ENCODE measurements at regions not wholly inside any gene's neighbourhood (a gene's known extent, or its start where the extent isn't known, plus 50 kb on each side); places are given as distances from the start of the nearest gene placed in this dataset.

GRCh38 chr5:124480964-124481363 is 265.5 kb downstream of the ZNF608 start:
- Histone ChIP-seq H3K27me3 (ENCODE audit: control insufficient read depth in 2 of 2, insufficient read depth in 2 of 2, low read length in 2 of 2) (no peaks in the 10 kb centered on the region), H4K20me1 (replicated peaks; ENCODE audit: control insufficient read depth, extremely low read depth, insufficient read depth, low read length) (no peaks in the 10 kb centered on the region), H3K79me2 (ENCODE audit: control insufficient read depth, insufficient read depth, low read length) (no peaks in the 10 kb centered on the region), H3K4me3 (replicated peaks in 1 of 3; ENCODE audit: insufficient read depth in 1 of 3, low read depth in 1 of 3, low read length in 3 of 3) (no peak overlapping the region), H3K36me3 (ENCODE audit: control insufficient read depth in 2 of 2, extremely low read depth in 1 of 2, insufficient read depth in 2 of 2, low read length in 2 of 2) (no peaks in the 10 kb centered on the region), H3K27ac (ENCODE audit: insufficient read depth, low read depth, low read length) (no peak overlapping the region), H3K4me2 (ENCODE audit: insufficient read depth, low read length) (no peak overlapping the region), H3K9me3 (replicated peaks; ENCODE audit: control insufficient read depth, insufficient read depth, low read length) (no peaks in the 10 kb centered on the region), H2AFZ (ENCODE audit: low read depth, low read length) (no peak overlapping the region), H3K9ac (replicated peaks; ENCODE audit: extremely low read depth, insufficient read depth, low read length) (no peak overlapping the region), H3K9me1 (replicated peaks; ENCODE audit: control insufficient read depth, extremely low read depth, insufficient read depth, low read length) (no peaks in the 10 kb centered on the region), H3K4me1 (ENCODE audit: control insufficient read depth, extremely low read depth, insufficient read depth, low read length) (no peaks in the 10 kb centered on the region)
- FAIRE-seq (no peak), DNase-seq (ENCODE audit: low read depth, low spot score) (no peak)
- intact Hi-C loops (cut with micrococcal nuclease) (no loop called here), dilution Hi-C loops (cut with MboI; ENCODE audit: extremely low pct_ligation_motif_present, low sequenced_read_pairs) (no loop called here)
- ChIA-PET CTCF (no interaction called here), POLR2A (no interaction called here)
- no peak for TF ChIP-seq MYC (IDR thresholded peaks at IDR 0.05; ENCODE audit: low read depth, low read length)
- no TSS peak for BruUV-seq (replicated peaks)

GRCh38 chr5:124480022-124480421 is 266.4 kb downstream of the ZNF608 start:
- no peaks in the 10 kb centered on the region for H3K4me1 ChIP-seq (ENCODE audit: control insufficient read depth, extremely low read depth, insufficient read depth, low read length)
- no peak for FAIRE-seq

More at GRCh38 chr5:124480022-124480421, 266.4 kb downstream of the ZNF608 start:
- Histone ChIP-seq H3K27ac (ENCODE audit: insufficient read depth, low read depth, low read length) (no peak overlapping the region), H4K20me1 (replicated peaks; ENCODE audit: control insufficient read depth, extremely low read depth, insufficient read depth, low read length) (no peaks in the 10 kb centered on the region), H3K27me3 (ENCODE audit: control insufficient read depth in 2 of 2, insufficient read depth in 2 of 2, low read length in 2 of 2) (no peaks in the 10 kb centered on the region), H3K36me3 (ENCODE audit: control insufficient read depth in 2 of 2, extremely low read depth in 1 of 2, insufficient read depth in 2 of 2, low read length in 2 of 2) (no peaks in the 10 kb centered on the region), H3K9ac (replicated peaks; ENCODE audit: extremely low read depth, insufficient read depth, low read length) (no peak overlapping the region), H3K79me2 (ENCODE audit: control insufficient read depth, insufficient read depth, low read length) (no peaks in the 10 kb centered on the region), H2AFZ (ENCODE audit: low read depth, low read length) (no peak overlapping the region), H3K4me2 (ENCODE audit: insufficient read depth, low read length) (no peak overlapping the region), H3K9me1 (replicated peaks; ENCODE audit: control insufficient read depth, extremely low read depth, insufficient read depth, low read length) (no peaks in the 10 kb centered on the region), H3K9me3 (replicated peaks; ENCODE audit: control insufficient read depth, insufficient read depth, low read length) (no peaks in the 10 kb centered on the region), H3K4me3 (replicated peaks in 1 of 3; ENCODE audit: insufficient read depth in 1 of 3, low read depth in 1 of 3, low read length in 3 of 3) (no peak overlapping the region)
- no peak for DNase-seq (ENCODE audit: low read depth, low spot score)
- CTCF ChIA-PET: no interaction called here
- TF ChIP-seq POLR2A (IDR thresholded peaks at IDR 0.05; ENCODE audit: low read depth, low read length): no peak
- no peak for TF ChIP-seq JUN (IDR thresholded peaks at IDR 0.05; ENCODE audit: borderline replicate concordance, insufficient read depth, insufficient read length, low read depth)
- no peak for TF ChIP-seq FOS (IDR thresholded peaks at IDR 0.05; ENCODE audit: borderline replicate concordance, insufficient read depth, low read length)
- TF ChIP-seq EZH2 (IDR thresholded peaks at IDR 0.05; ENCODE audit: borderline replicate concordance, low read depth, low read length, severe bottlenecking): no peak
- TF ChIP-seq CTCF (IDR thresholded peaks at IDR 0.05; ENCODE audit: extremely low read depth in 1 of 2, insufficient read depth in 1 of 2, low read depth in 1 of 2, low read length in 2 of 2): no peak
- TF ChIP-seq MYC (IDR thresholded peaks at IDR 0.05; ENCODE audit: low read depth, low read length): no peak
- TF ChIP-seq GATA2 (IDR thresholded peaks at IDR 0.05; ENCODE audit: insufficient read depth, insufficient read length, low read depth, low read length): no peak
- no peak for TF ChIP-seq MAX (IDR thresholded peaks at IDR 0.05; ENCODE audit: insufficient read depth, insufficient read length)
- TF ChIP-seq POLR2AphosphoS5 (IDR thresholded peaks at IDR 0.05; ENCODE audit: insufficient read depth, low read depth, low read length): no peak
- dilution Hi-C loops (cut with MboI; ENCODE audit: extremely low pct_ligation_motif_present, low sequenced_read_pairs) (no loop called here), intact Hi-C loops (cut with micrococcal nuclease) (no loop called here)
- POLR2A ChIA-PET: no interaction called here
- BruUV-seq (replicated peaks): no TSS peak

Data from endothelial cell of umbilical vein (primary cell).